CD14-positive monocyte (primary cell): ENCODE measurements at regions not wholly inside any gene's neighbourhood (a gene's known extent, or its start where the extent isn't known, plus 50 kb on each side); places are given as distances from the start of the nearest gene placed in this dataset.

Experiments used
- DNase-seq, 3 donors: peaks; one replicate each; pipeline ENCODE4 v3.0.0-alpha.2; 2011 to 2022
- H2AFZ ChIP-seq: 2 replicates; pipeline ENCODE4 v1.6.0; 2012; ENCODE audit warnings: mild to moderate bottlenecking, low read depth, low read length, inconsistent platforms; ENCODE audit not compliant: insufficient read depth, poor library complexity, severe bottlenecking
- H3K27ac ChIP-seq, 2 donors: 1 replicate in 1 of 2; 2 replicates in 1 of 2; pipeline ENCODE4 v1.5.1; 2012 to 2013; ENCODE audit warnings: low read length in 2 of 2, control low read depth in 1 of 2, inconsistent platforms in 1 of 2, low read depth in 1 of 2, mild to moderate bottlenecking in 1 of 2
- H3K27me3 ChIP-seq, 2 donors: one replicate each; pipeline versions ENCODE4 v1.6.0 to v1.6.1; 2011 to 2013; ENCODE audit warnings: low read length in 2 of 2; ENCODE audit not compliant: control insufficient read depth in 2 of 2, insufficient read depth in 2 of 2
- H3K36me3 ChIP-seq, 2 donors: replicated peaks in 1 of 2; 1 replicate in 1 of 2; 2 replicates in 1 of 2; pipeline versions ENCODE4 v1.5.1 to v1.6.1; 2012 to 2013; ENCODE audit warnings: low read length in 2 of 2, control low read depth in 1 of 2, inconsistent platforms in 1 of 2, mild to moderate bottlenecking in 1 of 2; ENCODE audit not compliant: insufficient read depth in 2 of 2, control insufficient read depth in 1 of 2
- H3K4me1 ChIP-seq, 2 donors: 1 replicate in 1 of 2; 2 replicates in 1 of 2; pipeline versions ENCODE4 v1.5.1 to v1.6.1; 2012 to 2013; ENCODE audit warnings: low read length in 2 of 2, control low read depth in 1 of 2, inconsistent platforms in 1 of 2, mild to moderate bottlenecking in 1 of 2, moderate library complexity in 1 of 2; ENCODE audit not compliant: insufficient read depth in 2 of 2, control insufficient read depth in 1 of 2
- H3K4me2 ChIP-seq: replicated peaks from 2 replicates; pipeline ENCODE3; 2012; ENCODE audit warnings: low read length, moderate library complexity, mild to moderate bottlenecking; ENCODE audit not compliant: poor library complexity, severe bottlenecking; ENCODE audit errors: extremely low read depth
- H3K4me3 ChIP-seq, 3 experiments: fragments of 200-600 bp in 1 of 3; sonication (generic) in 1 of 3; replicated peaks in 1 of 3; 1 replicate in 2 of 3; 2 replicates in 1 of 3; pipeline ENCODE4 v1.5.1; 2011 to 2013; ENCODE audit warnings: low read length in 3 of 3, mild to moderate bottlenecking in 3 of 3, control low read depth in 2 of 3, low read depth in 2 of 3, inconsistent platforms in 1 of 3, moderate library complexity in 1 of 3
- H3K79me2 ChIP-seq: 2 replicates; pipeline ENCODE4 v1.6.0; 2012; ENCODE audit warnings: mild to moderate bottlenecking, control low read depth, inconsistent platforms, low read length, moderate library complexity; ENCODE audit not compliant: insufficient read depth
- H3K9ac ChIP-seq: 2 replicates; pipeline ENCODE4 v1.6.0; 2017; ENCODE audit warnings: low read length, mild to moderate bottlenecking; ENCODE audit not compliant: insufficient read depth, poor library complexity, severe bottlenecking
- H3K9me3 ChIP-seq, 2 donors: replicated peaks in 1 of 2; 1 replicate in 1 of 2; 2 replicates in 1 of 2; pipeline versions ENCODE4 v1.5.1 to v1.6.1; 2012 to 2013; ENCODE audit warnings: low read length in 2 of 2, control low read depth in 1 of 2; ENCODE audit not compliant: control insufficient read depth in 1 of 2, insufficient read depth in 1 of 2
- H4K20me1 ChIP-seq: 2 replicates; pipeline ENCODE4 v1.6.0; 2012; ENCODE audit warnings: mild to moderate bottlenecking, low read length, control low read depth, moderate library complexity; ENCODE audit not compliant: insufficient read depth
- H3K27ac Mint-ChIP-seq, 7 donors: one replicate each; pipeline ENCODE4 v1.8.0; 2020; ENCODE audit warnings: mild to moderate bottlenecking in 7 of 7, mixed read lengths in 7 of 7, moderate library complexity in 6 of 7, inconsistent platforms in 2 of 7
- H3K27me3 Mint-ChIP-seq, 3 donors: one replicate each; pipeline ENCODE4 v1.8.0; 2021 to 2022; ENCODE audit warnings: low read depth in 3 of 3, mild to moderate bottlenecking in 3 of 3, mixed read lengths in 3 of 3, moderate library complexity in 3 of 3, inconsistent platforms in 1 of 3
- H3K36me3 Mint-ChIP-seq, 2 donors: one replicate each; pipeline ENCODE4 v1.8.0; 2020; ENCODE audit warnings: mixed read lengths in 2 of 2, inconsistent platforms in 1 of 2, mild to moderate bottlenecking in 1 of 2
- H3K4me1 Mint-ChIP-seq: one replicate; pipeline ENCODE4 v1.8.0; 2020; ENCODE audit warnings: mild to moderate bottlenecking, mixed read lengths
- H3K4me3 Mint-ChIP-seq, 2 donors: one replicate each; pipeline ENCODE4 v1.8.0; 2020; ENCODE audit warnings: mild to moderate bottlenecking in 2 of 2, mixed read lengths in 2 of 2, moderate library complexity in 1 of 2
- H3K9me3 Mint-ChIP-seq, 7 donors: one replicate each; pipeline ENCODE4 v1.8.0; 2020 to 2022; ENCODE audit warnings: mixed read lengths in 7 of 7, mild to moderate bottlenecking in 6 of 7, moderate library complexity in 6 of 7, inconsistent platforms in 2 of 7
- WGBS: methylation state at CpG from one replicate; pipeline ENCODE4 v1.1.5; 2013; ENCODE audit warnings: missing lambda C conversion rate; ENCODE audit not compliant: insufficient coverage; 5-methylcytosine and 5-hydroxymethylcytosine counted together
- intact Hi-C, 2 donors: fragments of 100-400 bp; cut with micrococcal nuclease; formaldehyde crosslinking; loops; one replicate each; pipeline versions ENCODE4 v1.15.0 to v1.15.1; 2023
- TF ChIP-seq, protein P1 (sequence below): fragments of 200-600 bp; IDR thresholded peaks from one replicate; pipeline ENCODE4 v1.8.0; 2022; ENCODE audit warnings: antibody characterized with exemption, mild to moderate bottlenecking

DNA sequence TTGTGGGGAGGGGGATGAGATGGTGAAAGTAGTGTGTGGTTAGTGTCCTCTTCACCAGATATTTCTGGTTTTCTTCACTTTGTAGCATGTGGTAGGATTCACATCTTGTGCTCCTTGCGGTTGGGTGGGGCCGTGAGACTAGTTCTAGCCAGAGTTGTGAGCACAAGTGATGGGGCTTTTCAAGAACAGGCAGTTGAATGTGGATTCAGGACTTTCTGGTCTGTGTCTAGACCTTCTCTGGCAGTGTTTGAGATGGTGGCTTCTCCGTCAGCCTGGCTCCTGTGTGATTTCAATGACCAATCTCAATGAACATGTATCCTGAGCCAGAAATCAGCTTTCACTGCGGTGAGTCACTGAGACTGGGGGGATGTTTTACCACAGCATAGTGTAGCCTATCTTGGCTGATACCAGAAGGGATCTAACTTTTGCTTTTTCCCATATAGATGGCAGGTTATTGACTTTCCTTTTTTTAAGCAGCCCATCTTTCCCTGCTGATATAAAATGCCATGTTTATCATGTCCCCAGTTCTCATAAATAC lies 82.6 kb downstream of the RPLP1 start:
- H3K4me1 ChIP-seq: no peaks in the 10 kb centered on the region
- no peak overlapping the region for H3K4me2 ChIP-seq
- intact Hi-C loops: no loop called here
- no peaks in the 10 kb centered on the region for H4K20me1 ChIP-seq
- H2AFZ ChIP-seq: no peak overlapping the region
- TF ChIP-seq, protein P1, sequence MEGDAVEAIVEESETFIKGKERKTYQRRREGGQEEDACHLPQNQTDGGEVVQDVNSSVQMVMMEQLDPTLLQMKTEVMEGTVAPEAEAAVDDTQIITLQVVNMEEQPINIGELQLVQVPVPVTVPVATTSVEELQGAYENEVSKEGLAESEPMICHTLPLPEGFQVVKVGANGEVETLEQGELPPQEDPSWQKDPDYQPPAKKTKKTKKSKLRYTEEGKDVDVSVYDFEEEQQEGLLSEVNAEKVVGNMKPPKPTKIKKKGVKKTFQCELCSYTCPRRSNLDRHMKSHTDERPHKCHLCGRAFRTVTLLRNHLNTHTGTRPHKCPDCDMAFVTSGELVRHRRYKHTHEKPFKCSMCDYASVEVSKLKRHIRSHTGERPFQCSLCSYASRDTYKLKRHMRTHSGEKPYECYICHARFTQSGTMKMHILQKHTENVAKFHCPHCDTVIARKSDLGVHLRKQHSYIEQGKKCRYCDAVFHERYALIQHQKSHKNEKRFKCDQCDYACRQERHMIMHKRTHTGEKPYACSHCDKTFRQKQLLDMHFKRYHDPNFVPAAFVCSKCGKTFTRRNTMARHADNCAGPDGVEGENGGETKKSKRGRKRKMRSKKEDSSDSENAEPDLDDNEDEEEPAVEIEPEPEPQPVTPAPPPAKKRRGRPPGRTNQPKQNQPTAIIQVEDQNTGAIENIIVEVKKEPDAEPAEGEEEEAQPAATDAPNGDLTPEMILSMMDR: no peak
- no peak for DNase-seq
- no peaks in the 10 kb centered on the region for H3K4me1 Mint-ChIP-seq
- H3K9me3 Mint-ChIP-seq: no peaks in the 10 kb centered on the region
- peaks cover 0 to 3% (median 0%) of the 10 kb centered on the region in 3 donors for H3K27me3 Mint-ChIP-seq
- no peaks in the 10 kb centered on the region for H3K27me3 ChIP-seq
- no peak overlapping the region for H3K4me3 ChIP-seq
- no peak overlapping the region for H3K4me3 Mint-ChIP-seq
- no peak overlapping the region for H3K27ac ChIP-seq
- 97% methylated on average over 3 of the region's 4 CpGs for WGBS
- H3K79me2 ChIP-seq: no peaks in the 10 kb centered on the region
- H3K36me3 Mint-ChIP-seq: no peaks in the 10 kb centered on the region
- H3K36me3 ChIP-seq: no peaks in the 10 kb centered on the region
- no peak overlapping the region for H3K9ac ChIP-seq
- no peak overlapping the region for H3K27ac Mint-ChIP-seq
- H3K9me3 ChIP-seq: no peaks in the 10 kb centered on the region

DNA sequence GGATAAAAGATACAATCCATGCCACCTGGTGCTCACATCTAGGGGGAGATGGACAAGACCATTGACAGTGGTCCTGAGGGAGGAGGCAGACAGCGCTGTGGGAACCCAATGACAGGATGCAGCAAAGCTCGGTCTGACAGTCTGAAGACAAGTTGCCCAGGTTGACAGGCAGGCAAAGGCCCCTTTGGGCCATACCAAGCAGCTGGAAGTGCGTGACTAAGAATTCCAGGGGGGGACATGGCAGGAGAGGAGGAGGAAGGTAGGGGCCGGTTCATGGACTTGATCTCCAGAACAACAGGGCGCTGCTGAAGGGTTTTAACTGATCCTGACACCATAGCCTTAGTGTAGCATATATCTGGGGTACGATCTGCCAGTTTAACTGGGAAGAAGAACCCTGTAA lies 83.4 kb downstream of the RPLP1 start:
- Mint-ChIP-seq H3K9me3 (no peaks in the 10 kb centered on the region), H3K27ac (no peak overlapping the region), H3K4me1 (no peaks in the 10 kb centered on the region), H3K36me3 (no peaks in the 10 kb centered on the region), H3K4me3 (no peak overlapping the region), H3K27me3 (peaks cover 0 to 3% (median 0%) of the 10 kb centered on the region in 3 donors)
- intact Hi-C loops: no loop called here
- H3K9me3 ChIP-seq: no peaks in the 10 kb centered on the region
- DNase-seq: no peak
- no peaks in the 10 kb centered on the region for H4K20me1 ChIP-seq
- H3K4me1 ChIP-seq: no peaks in the 10 kb centered on the region
- WGBS: 89% methylated on average over 3 of the region's 6 CpGs
- H3K27ac ChIP-seq: no peak overlapping the region
- no peaks in the 10 kb centered on the region for H3K36me3 ChIP-seq
- no peak overlapping the region for H3K4me3 ChIP-seq
- TF ChIP-seq, protein P1: no peak
- H3K4me2 ChIP-seq: no peak overlapping the region
- H3K9ac ChIP-seq: no peak overlapping the region
- H2AFZ ChIP-seq: no peak overlapping the region
- H3K27me3 ChIP-seq: no peaks in the 10 kb centered on the region
- no peaks in the 10 kb centered on the region for H3K79me2 ChIP-seq
